ENCODE measurements at regions not wholly inside any gene's neighbourhood (a gene's known extent, or its start where the extent isn't known, plus 50 kb on each side); places are given as distances from the start of the nearest gene placed in this dataset.

GRCh38 chr1:222049176-222049575 lies 307.3 kb upstream of the DUSP10 start:
- Histone ChIP-seq H3K27me3 (no peaks in the 10 kb centered on the region), H3K27ac (no peak overlapping the region), H3K9me3 (no peaks in the 10 kb centered on the region), H3K4me1 (peaks cover 0 to 13% (median 0%) of the 10 kb centered on the region in 4 donors), H3K36me3 (no peaks in the 10 kb centered on the region), H3K4me3 (no peak overlapping the region)
- no peak for TF ChIP-seq EP300 (IDR thresholded peaks at IDR 0.05)
- TF ChIP-seq, protein P1, sequence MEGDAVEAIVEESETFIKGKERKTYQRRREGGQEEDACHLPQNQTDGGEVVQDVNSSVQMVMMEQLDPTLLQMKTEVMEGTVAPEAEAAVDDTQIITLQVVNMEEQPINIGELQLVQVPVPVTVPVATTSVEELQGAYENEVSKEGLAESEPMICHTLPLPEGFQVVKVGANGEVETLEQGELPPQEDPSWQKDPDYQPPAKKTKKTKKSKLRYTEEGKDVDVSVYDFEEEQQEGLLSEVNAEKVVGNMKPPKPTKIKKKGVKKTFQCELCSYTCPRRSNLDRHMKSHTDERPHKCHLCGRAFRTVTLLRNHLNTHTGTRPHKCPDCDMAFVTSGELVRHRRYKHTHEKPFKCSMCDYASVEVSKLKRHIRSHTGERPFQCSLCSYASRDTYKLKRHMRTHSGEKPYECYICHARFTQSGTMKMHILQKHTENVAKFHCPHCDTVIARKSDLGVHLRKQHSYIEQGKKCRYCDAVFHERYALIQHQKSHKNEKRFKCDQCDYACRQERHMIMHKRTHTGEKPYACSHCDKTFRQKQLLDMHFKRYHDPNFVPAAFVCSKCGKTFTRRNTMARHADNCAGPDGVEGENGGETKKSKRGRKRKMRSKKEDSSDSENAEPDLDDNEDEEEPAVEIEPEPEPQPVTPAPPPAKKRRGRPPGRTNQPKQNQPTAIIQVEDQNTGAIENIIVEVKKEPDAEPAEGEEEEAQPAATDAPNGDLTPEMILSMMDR (IDR thresholded peaks at IDR 0.05), result no peak
- no peak for TF ChIP-seq POLR2A (IDR thresholded peaks at IDR 0.05)
- TF ChIP-seq POLR2AphosphoS5 (IDR thresholded peaks at IDR 0.05), result no peak
- intact Hi-C loops (cut with DNase I; ENCODE audit: low total_unique reads), result no loop called here
- no peak for DNase-seq
- 83 to 92% (median 88%) methylated on average over 4 of the region's 4 CpGs for WGBS, 5 donors

GRCh38 chr1:222048094-222048595 lies 306.3 kb upstream of the DUSP10 start:
- H3K4me1 ChIP-seq, result peaks cover 0 to 19% (median 4%) of the 10 kb centered on the region in 4 donors
- 49 to 69% (median 63%) methylated on average over 4 of the region's 4 CpGs for WGBS, 5 donors
- H3K36me3 ChIP-seq, result no peaks in the 10 kb centered on the region
- H3K4me3 ChIP-seq, result no peak overlapping the region
- TF ChIP-seq, protein P1 (IDR thresholded peaks at IDR 0.05), result no peak
- TF ChIP-seq POLR2AphosphoS5 (IDR thresholded peaks at IDR 0.05), result no peak
- TF ChIP-seq EP300 (IDR thresholded peaks at IDR 0.05), result no peak
- TF ChIP-seq POLR2A (IDR thresholded peaks at IDR 0.05), result no peak
- intact Hi-C loops (cut with DNase I; ENCODE audit: low total_unique reads), result no loop called here
- DNase-seq, result peak in 1 of 2 donors; percentile 15
- no peak overlapping the region for H3K27ac ChIP-seq
- no peaks in the 10 kb centered on the region for H3K27me3 ChIP-seq
- no peaks in the 10 kb centered on the region for H3K9me3 ChIP-seq

DNA sequence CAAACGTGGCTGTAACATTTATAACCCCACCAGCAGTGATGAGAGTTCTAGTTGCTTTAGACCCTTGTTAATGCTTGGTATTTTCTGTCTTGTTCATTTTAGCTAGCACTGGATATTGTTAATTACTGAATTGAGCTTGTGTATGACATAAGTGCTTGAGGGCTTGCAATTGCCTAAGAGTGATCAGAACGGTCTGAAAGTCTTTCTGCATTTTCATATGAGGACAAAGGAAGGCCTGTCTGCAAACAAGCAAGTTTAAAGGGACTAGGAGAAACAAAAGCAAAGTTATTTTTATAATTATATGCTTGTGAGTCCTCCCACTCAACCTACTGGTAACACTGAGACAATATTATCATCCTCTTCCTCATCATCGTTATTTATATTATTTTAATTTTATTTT lies 305.5 kb upstream of the DUSP10 start:
- TF ChIP-seq EP300 (IDR thresholded peaks at IDR 0.05), result no peak
- TF ChIP-seq, protein P1 (IDR thresholded peaks at IDR 0.05), result no peak
- TF ChIP-seq POLR2AphosphoS5 (IDR thresholded peaks at IDR 0.05), result no peak
- no peak for TF ChIP-seq POLR2A (IDR thresholded peaks at IDR 0.05)
- Histone ChIP-seq H3K4me1 (peaks cover 0 to 22% (median 4%) of the 10 kb centered on the region in 4 donors), H3K27me3 (no peaks in the 10 kb centered on the region), H3K36me3 (no peaks in the 10 kb centered on the region), H3K9me3 (no peaks in the 10 kb centered on the region), H3K4me3 (no peak overlapping the region), H3K27ac (no peak overlapping the region)
- WGBS, 5 donors, result 54 to 68% (median 61%) methylated on average over 3 of the region's 3 CpGs
- DNase-seq, result peak in 1 of 2 donors; percentile 15
- intact Hi-C loops (cut with DNase I; ENCODE audit: low total_unique reads), result no loop called here

DNA sequence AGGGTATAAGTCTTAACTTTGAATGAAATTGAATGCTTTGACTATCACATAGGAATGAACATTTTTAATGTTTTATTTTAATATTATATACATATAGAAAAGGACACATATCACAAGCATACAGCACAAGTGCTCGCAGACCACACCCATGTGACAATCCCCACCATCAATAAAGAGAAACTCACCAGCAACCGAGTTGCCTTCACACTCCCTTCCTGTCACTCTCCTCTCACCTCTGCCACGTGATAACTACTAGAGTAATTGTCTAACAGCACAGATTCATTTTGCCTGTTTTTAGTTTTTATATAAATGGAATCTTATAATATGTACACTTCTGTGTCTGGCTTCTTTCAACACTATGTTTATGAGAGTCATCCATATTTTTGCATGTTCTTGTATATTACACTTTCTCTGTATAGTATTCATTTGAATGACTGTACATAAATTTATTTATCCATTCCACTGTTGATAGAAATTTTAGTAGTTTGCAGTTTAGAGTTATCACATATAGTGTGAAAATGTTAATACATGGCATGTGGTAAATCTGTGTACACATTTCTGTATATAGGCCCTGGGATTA lies 304.9 kb upstream of the DUSP10 start:
- Histone ChIP-seq H3K4me1 (peaks cover 0 to 22% (median 4%) of the 10 kb centered on the region in 4 donors), H3K4me3 (no peak overlapping the region), H3K27ac (no peak overlapping the region), H3K36me3 (no peaks in the 10 kb centered on the region), H3K9me3 (no peaks in the 10 kb centered on the region), H3K27me3 (no peaks in the 10 kb centered on the region)
- intact Hi-C loops (cut with DNase I; ENCODE audit: low total_unique reads), result no loop called here
- no peak for DNase-seq
- 63 to 76% (median 70%) methylated on average over 3 of the region's 3 CpGs for WGBS, 5 donors
- TF ChIP-seq POLR2A (IDR thresholded peaks at IDR 0.05), result no peak
- TF ChIP-seq POLR2AphosphoS5 (IDR thresholded peaks at IDR 0.05), result no peak
- no peak for TF ChIP-seq EP300 (IDR thresholded peaks at IDR 0.05)
- TF ChIP-seq, protein P1 (IDR thresholded peaks at IDR 0.05), result no peak

Measured in stomach (tissue), 8 donors.